HG03108 (cell line): ENCODE measurements at regions not wholly inside any gene's neighbourhood (a gene's known extent, or its start where the extent isn't known, plus 50 kb on each side); places are given as distances from the start of the nearest gene placed in this dataset.
"Not testable (repeated sequence)": the region's sequence is repeated elsewhere in the genome, so short reads cannot be mapped to it uniquely, and the experiment has no call there.

Experiments used
- ATAC-seq: cut with Tn5 transposase; IDR thresholded peaks from one replicate; pipeline ENCODE4 v1.9.1; 2021; ENCODE audit warnings: moderate library complexity; ENCODE audit not compliant: unreplicated experiment

- ATAC-seq, result not testable (repeated sequence)
Observed at GRCh38 chr15:22134941-22135566, 54.7 kb downstream of the OR4M2 start.

- ATAC-seq, result not testable (repeated sequence)
Observed at GRCh38 chr15:22137572-22137971, 57.2 kb downstream of the OR4M2 start.

GRCh38 chr15:22141106-22141505 is 60.8 kb downstream of the OR4M2 start:
- not testable (repeated sequence) for ATAC-seq

- peak; percentile 89 for ATAC-seq
Observed at GRCh38 chr15:22148109-22148508, 67.8 kb downstream of the OR4M2 start.

GRCh38 chr15:22158243-22158642 is 77.9 kb downstream of the OR4M2 start:
- ATAC-seq, result not testable (repeated sequence)

- ATAC-seq, result peak; percentile 22
Observed at GRCh38 chr15:22160283-22160682, 80.0 kb downstream of the OR4M2 start.

- ATAC-seq, result peak; percentile 68
Observed at GRCh38 chr15:22160741-22161140, 80.4 kb downstream of the OR4M2 start.

- peak; percentile 75 for ATAC-seq
Observed at GRCh38 chr15:22161398-22161797, 81.1 kb downstream of the OR4M2 start.

GRCh38 chr15:22163715-22164114 is 83.4 kb downstream of the OR4M2 start:
- not testable (repeated sequence) for ATAC-seq

- ATAC-seq, result not testable (repeated sequence)
Observed at GRCh38 chr15:22167521-22167920, 87.2 kb downstream of the OR4M2 start.

- ATAC-seq, result peak; percentile 75
Observed at GRCh38 chr15:22173029-22173998, 93.0 kb downstream of the OR4M2 start.

GRCh38 chr15:22174088-22174487 is 93.8 kb downstream of the OR4M2 start:
- peak; percentile 40 for ATAC-seq

GRCh38 chr15:22177965-22178364 is 97.6 kb downstream of the OR4M2 start:
- not testable (repeated sequence) for ATAC-seq

GRCh38 chr15:22178438-22178837 is 98.1 kb downstream of the OR4M2 start:
- not testable (repeated sequence) for ATAC-seq

GRCh38 chr15:22179043-22179442 is 98.7 kb downstream of the OR4M2 start:
- not testable (repeated sequence) for ATAC-seq

GRCh38 chr15:22180611-22181010 is 100.3 kb downstream of the OR4M2 start:
- not testable (repeated sequence) for ATAC-seq

- not testable (repeated sequence) for ATAC-seq
Observed at GRCh38 chr15:22184678-22185077, 104.4 kb downstream of the OR4M2 start.

GRCh38 chr15:22186846-22187532 is 106.7 kb downstream of the OR4M2 start:
- not testable (repeated sequence) for ATAC-seq

- not testable (repeated sequence) for ATAC-seq
Observed at GRCh38 chr15:22191818-22192217, 111.5 kb downstream of the OR4M2 start.

GRCh38 chr15:22194739-22195617 is 114.7 kb downstream of the OR4M2 start:
- not testable (repeated sequence) for ATAC-seq
